ENCODE measurements at regions not wholly inside any gene's neighbourhood (a gene's known extent, or its start where the extent isn't known, plus 50 kb on each side); places are given as distances from the start of the nearest gene placed in this dataset.

- Histone ChIP-seq H3K4me2 (ENCODE audit: control insufficient read depth, insufficient read depth) (no peak overlapping the region), H3K27me3 (replicated peaks in 1 of 2; ENCODE audit: control insufficient read depth in 2 of 2, insufficient read depth in 2 of 2, low read length in 1 of 2) (0 out of 4 replicates have a peak, but pooled peaks cover 0 to 2% of the 10 kb centered on the region in 2 experiments), H3K36me3 (ENCODE audit: control insufficient read depth in 2 of 2, insufficient read depth in 2 of 2, low read length in 1 of 2) (no peaks in the 10 kb centered on the region), H3K4me3 (no peak overlapping the region), H3K9ac (ENCODE audit: control insufficient read depth, insufficient read depth, low read length) (no peak overlapping the region), H3K79me2 (ENCODE audit: control insufficient read depth, insufficient read depth, low read length) (no peaks in the 10 kb centered on the region), H2AFZ (ENCODE audit: control insufficient read depth, low read depth, low read length) (no peak overlapping the region), H3K4me1 (ENCODE audit: control insufficient read depth, insufficient read depth, low read length) (no peaks in the 10 kb centered on the region), H3K27ac (ENCODE audit: control insufficient read depth, insufficient read depth) (no peak overlapping the region), H4K20me1 (ENCODE audit: control insufficient read depth, insufficient read depth) (no peaks in the 10 kb centered on the region), H3K9me3 (replicated peaks; ENCODE audit: control insufficient read depth, insufficient read depth, low read length) (no peaks in the 10 kb centered on the region)
- ATAC-seq = no peak
- TF ChIP-seq JUNB (IDR thresholded peaks at IDR 0.05) = peak; percentile 56
- no peak for TF ChIP-seq RB1 (IDR thresholded peaks at IDR 0.05; ENCODE audit: borderline replicate concordance)
- ChIA-PET RAD21 (ENCODE audit: unreplicated experiment) (no interaction called here), POLR2A (no interaction called here), CTCF (no interaction called here), SMC1A (ENCODE audit: uncharacterized antibody, unreplicated experiment) (no interaction called here)
- WGBS (ENCODE audit: insufficient coverage, insufficient replicate concordance, low lambda C conversion rate, missing lambda C conversion rate) = 94% methylated on average over 1 of the region's 1 CpG
- in situ Hi-C loops (cut with MboI) = no loop called here
- DNase-seq (ENCODE audit: low read depth, low spot score) = no peak
- BruUV-seq (replicated peaks) = no TSS peak
- intact Hi-C loops (cut with micrococcal nuclease; ENCODE audit: unreplicated experiment) = no loop called here
- FAIRE-seq = no peak
Measured at GRCh38 chr12:47574252-47575021, 131.4 kb downstream of the RPAP3 start.

DNA sequence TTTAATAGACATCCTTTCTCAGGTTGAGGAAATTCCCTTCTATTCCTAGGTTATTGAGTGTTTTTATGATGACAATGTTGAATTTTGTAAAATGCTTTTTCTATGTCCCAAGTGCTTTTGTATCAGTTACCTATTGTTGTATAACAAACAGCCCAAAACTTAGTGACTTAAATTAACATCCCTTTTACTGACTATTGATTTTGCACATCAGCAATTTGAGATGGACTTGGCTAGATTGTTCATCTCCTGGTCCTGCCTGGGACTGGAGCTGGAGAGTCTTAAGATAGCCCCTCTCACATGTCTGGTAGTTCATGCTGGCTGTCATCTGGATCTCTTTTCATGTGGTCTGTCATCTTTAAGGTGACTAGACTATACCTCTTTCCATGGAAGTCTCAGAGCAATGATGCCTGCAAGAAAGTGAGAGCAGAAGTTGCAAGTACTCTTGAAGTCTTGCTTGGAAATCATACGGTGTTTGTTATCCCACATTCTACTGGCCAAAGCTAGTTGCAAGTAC lies 132.6 kb downstream of the RPAP3 start:
- intact Hi-C loops (cut with micrococcal nuclease; ENCODE audit: unreplicated experiment) (no loop called here), in situ Hi-C loops (cut with MboI) (no loop called here)
- no peak overlapping the region for H2AFZ ChIP-seq (ENCODE audit: control insufficient read depth, low read depth, low read length)
- H3K9ac ChIP-seq (ENCODE audit: control insufficient read depth, insufficient read depth, low read length) = no peak overlapping the region
- SMC1A ChIA-PET (ENCODE audit: uncharacterized antibody, unreplicated experiment) = no interaction called here
- 96% methylated on average over 1 of the region's 1 CpG for WGBS (ENCODE audit: insufficient coverage, insufficient replicate concordance, low lambda C conversion rate, missing lambda C conversion rate)
- no peak overlapping the region for H3K4me3 ChIP-seq
- TF ChIP-seq GABPA (IDR thresholded peaks at IDR 0.05; ENCODE audit: low read depth) = no peak
- no peak for TF ChIP-seq MEF2B (IDR thresholded peaks at IDR 0.05; ENCODE audit: partially characterized antibody, poor library complexity, severe bottlenecking)
- TF ChIP-seq SP1 (IDR thresholded peaks at IDR 0.05; ENCODE audit: low read depth, low read length) = no peak
- TF ChIP-seq NBN (IDR thresholded peaks at IDR 0.05) = no peak
- no peak for TF ChIP-seq RELB (IDR thresholded peaks at IDR 0.05; ENCODE audit: low read depth)
- no peak for TF ChIP-seq YY1 (IDR thresholded peaks at IDR 0.05; ENCODE audit: low read depth, low read length)
- TF ChIP-seq IKZF1 (conservative IDR thresholded peaks at IDR 0.05) = no peak
- TF ChIP-seq BCL11A (IDR thresholded peaks at IDR 0.05; ENCODE audit: low read depth, low read length) = no peak
- no peak for TF ChIP-seq RELA (IDR thresholded peaks at IDR 0.05; ENCODE audit: borderline replicate concordance, partially characterized antibody)
- TF ChIP-seq RUNX3 (IDR thresholded peaks at IDR 0.05; ENCODE audit: low read length) = no peak
- H3K79me2 ChIP-seq (ENCODE audit: control insufficient read depth, insufficient read depth, low read length) = no peaks in the 10 kb centered on the region
- RAD21 ChIA-PET (ENCODE audit: unreplicated experiment) = no interaction called here
- no peak overlapping the region for H3K4me2 ChIP-seq (ENCODE audit: control insufficient read depth, insufficient read depth)
- POLR2A ChIA-PET = no interaction called here
- H3K9me3 ChIP-seq (replicated peaks; ENCODE audit: control insufficient read depth, insufficient read depth, low read length) = no peaks in the 10 kb centered on the region
- CTCF ChIA-PET = no interaction called here
- no TSS peak for BruUV-seq (replicated peaks)
- H3K27me3 ChIP-seq (replicated peaks in 1 of 2; ENCODE audit: control insufficient read depth in 2 of 2, insufficient read depth in 2 of 2, low read length in 1 of 2) = 0 out of 4 replicates have a peak, but pooled peaks cover 0 to 2% of the 10 kb centered on the region in 2 experiments
- no peaks in the 10 kb centered on the region for H3K4me1 ChIP-seq (ENCODE audit: control insufficient read depth, insufficient read depth, low read length)
- DNase-seq (ENCODE audit: low read depth, low spot score) (no peak), FAIRE-seq (no peak), ATAC-seq (no peak)
- no peaks in the 10 kb centered on the region for H3K36me3 ChIP-seq (ENCODE audit: control insufficient read depth in 2 of 2, insufficient read depth in 2 of 2, low read length in 1 of 2)
- no peaks in the 10 kb centered on the region for H4K20me1 ChIP-seq (ENCODE audit: control insufficient read depth, insufficient read depth)
- no peak overlapping the region for H3K27ac ChIP-seq (ENCODE audit: control insufficient read depth, insufficient read depth)

Measured in GM12878 (cell line).